Body of pancreas (tissue), 4 donors: ENCODE measurements at regions not wholly inside any gene's neighbourhood (a gene's known extent, or its start where the extent isn't known, plus 50 kb on each side); places are given as distances from the start of the nearest gene placed in this dataset.

Experiments
- ATAC-seq: fragments of 150-250 bp; one replicate; pipeline ENCODE4 v1.9.1; 2016
- DNase-seq, 4 donors: peaks; one replicate each; pipeline ENCODE4 v3.0.0-alpha.2; 2019
- H3K27ac ChIP-seq, 4 donors: fragments of 200-600 bp; sonication (generic); 1 replicate in 3 of 4; 2 replicates in 1 of 4; pipeline versions ENCODE4 v1.5.1 to v1.6.1; 2016 to 2019; ENCODE audit warnings: mild to moderate bottlenecking in 1 of 4, mixed read lengths in 1 of 4, moderate library complexity in 1 of 4
- H3K27me3 ChIP-seq, 2 donors: fragments of 200-600 bp; sonication (generic); one replicate each; pipeline ENCODE4 v1.6.0; 2016; ENCODE audit warnings: mild to moderate bottlenecking in 1 of 2
- H3K36me3 ChIP-seq, 2 donors: fragments of 200-600 bp; sonication (generic); replicated peaks in 1 of 2; 2 replicates each; pipeline ENCODE4 v1.5.1; 2016; ENCODE audit warnings: low read depth in 2 of 2; ENCODE audit not compliant: insufficient read depth in 1 of 2
- H3K4me1 ChIP-seq: fragments of 200-600 bp; sonication (generic); one replicate; pipeline ENCODE4 v1.6.0; 2016
- H3K4me3 ChIP-seq, 2 donors: fragments of 200-600 bp; sonication (generic); 1 replicate in 1 of 2; 2 replicates in 1 of 2; pipeline ENCODE4 v1.5.1; 2016 to 2019
- H3K9me3 ChIP-seq, 3 donors: fragments of 200-600 bp; sonication (generic); 1 replicate in 2 of 3; 2 replicates in 1 of 3; pipeline ENCODE4 v1.5.1; 2016
- POLR2A ChIP-seq, 3 donors: fragments of 450-650 bp; IDR thresholded peaks; one replicate each; pipeline ENCODE4 v1.6.1; 2016; ENCODE audit warnings: antibody characterized with exemption in 3 of 3, mild to moderate bottlenecking in 2 of 3
- WGBS, 2 donors: methylation state at CpG; one replicate each; pipeline ENCODE4 v1.1.5; 2017; 5-methylcytosine and 5-hydroxymethylcytosine counted together
- intact Hi-C: fragments of 100-400 bp; cut with DNase I; formaldehyde crosslinking; loops from one replicate; pipeline ENCODE4 v1.15.1; 2023
- TF ChIP-seq, protein P1 (sequence below), 7 experiments: fragments of 450-650 bp in 4 of 7; fragments of 200-600 bp in 3 of 7; sonication (generic) in 3 of 7; IDR thresholded peaks; one replicate each; pipeline ENCODE4 v1.5.1; 2016 to 2019; ENCODE audit warnings: antibody characterized with exemption in 7 of 7

DNA sequence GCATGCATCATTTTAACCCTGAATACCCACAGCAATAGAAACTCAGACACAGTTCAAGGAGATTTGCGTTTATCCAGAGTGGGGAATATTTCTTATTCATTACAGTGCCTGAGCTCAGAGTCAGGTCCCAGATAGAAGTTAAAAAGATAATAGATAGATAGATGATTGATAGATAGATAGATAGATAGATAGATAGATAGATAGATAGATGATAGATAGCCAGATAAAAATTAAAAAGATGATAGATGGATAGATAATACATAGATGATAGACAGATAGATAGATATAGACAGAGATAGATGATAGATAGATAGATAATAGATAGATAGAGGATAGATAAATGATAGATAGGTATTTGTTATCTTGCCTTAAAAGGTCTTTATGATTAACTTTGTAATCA is 184.7 kb downstream of the MYLK4 start:
- 82 to 89% methylated on average over 1 of the region's 1 CpG for WGBS, 2 donors
- Histone ChIP-seq H3K27me3 (no peaks in the 10 kb centered on the region), H3K4me3 (no peak overlapping the region), H3K4me1 (no peaks in the 10 kb centered on the region), H3K27ac (no peak overlapping the region), H3K9me3 (peaks cover 0 to 3% (median 0%) of the 10 kb centered on the region in 3 donors), H3K36me3 (no peaks in the 10 kb centered on the region)
- intact Hi-C loops = no loop called here
- no peak for ATAC-seq
- TF ChIP-seq POLR2A (IDR thresholded peaks at IDR 0.05) = no peak
- TF ChIP-seq, protein P1, sequence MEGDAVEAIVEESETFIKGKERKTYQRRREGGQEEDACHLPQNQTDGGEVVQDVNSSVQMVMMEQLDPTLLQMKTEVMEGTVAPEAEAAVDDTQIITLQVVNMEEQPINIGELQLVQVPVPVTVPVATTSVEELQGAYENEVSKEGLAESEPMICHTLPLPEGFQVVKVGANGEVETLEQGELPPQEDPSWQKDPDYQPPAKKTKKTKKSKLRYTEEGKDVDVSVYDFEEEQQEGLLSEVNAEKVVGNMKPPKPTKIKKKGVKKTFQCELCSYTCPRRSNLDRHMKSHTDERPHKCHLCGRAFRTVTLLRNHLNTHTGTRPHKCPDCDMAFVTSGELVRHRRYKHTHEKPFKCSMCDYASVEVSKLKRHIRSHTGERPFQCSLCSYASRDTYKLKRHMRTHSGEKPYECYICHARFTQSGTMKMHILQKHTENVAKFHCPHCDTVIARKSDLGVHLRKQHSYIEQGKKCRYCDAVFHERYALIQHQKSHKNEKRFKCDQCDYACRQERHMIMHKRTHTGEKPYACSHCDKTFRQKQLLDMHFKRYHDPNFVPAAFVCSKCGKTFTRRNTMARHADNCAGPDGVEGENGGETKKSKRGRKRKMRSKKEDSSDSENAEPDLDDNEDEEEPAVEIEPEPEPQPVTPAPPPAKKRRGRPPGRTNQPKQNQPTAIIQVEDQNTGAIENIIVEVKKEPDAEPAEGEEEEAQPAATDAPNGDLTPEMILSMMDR (IDR thresholded peaks at IDR 0.05) = no peak
- no peak for DNase-seq

DNA sequence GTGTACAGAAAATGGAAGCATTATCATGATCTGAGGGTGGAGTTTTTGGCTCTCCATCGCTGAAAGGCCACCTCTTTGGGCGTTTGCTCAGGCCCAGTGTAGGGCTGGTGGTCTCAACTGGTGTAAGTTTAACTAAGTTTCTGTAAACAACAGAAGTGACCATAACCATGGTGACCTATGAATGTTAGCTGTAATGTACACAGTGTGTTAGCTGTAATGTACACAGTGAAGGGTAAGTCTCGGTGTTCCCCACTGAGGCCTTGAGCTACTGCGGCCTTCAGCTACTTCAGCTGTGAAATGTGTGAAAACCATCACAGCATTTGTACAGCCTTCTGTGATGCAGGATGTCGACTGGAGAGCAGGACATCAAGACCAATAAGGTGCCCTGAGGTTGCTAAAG is 185.2 kb downstream of the MYLK4 start:
- intact Hi-C loops = no loop called here
- DNase-seq = no peak

DNA sequence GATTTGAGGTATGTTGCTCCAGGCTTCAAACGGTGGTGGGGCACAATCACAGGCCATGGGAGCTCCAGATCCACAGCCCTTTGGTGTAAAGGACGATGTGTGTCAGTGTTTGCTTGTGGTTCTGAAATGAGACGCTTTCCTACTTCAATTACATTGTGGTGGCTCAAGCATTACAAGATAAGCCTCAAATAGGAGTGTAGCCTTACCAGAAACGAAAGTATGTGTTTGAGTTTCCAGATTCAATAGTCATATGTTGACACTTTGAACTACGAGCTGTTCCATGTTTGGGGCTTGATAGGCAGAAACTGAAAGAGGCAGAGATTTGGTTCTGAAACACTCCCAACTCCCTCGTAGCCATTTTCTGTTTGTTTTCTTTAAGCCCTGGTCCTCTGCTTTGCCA is 187.1 kb downstream of the MYLK4 start:
- intact Hi-C loops = no loop called here
- TF ChIP-seq, protein P1 (IDR thresholded peaks at IDR 0.05) = no peak
- TF ChIP-seq POLR2A (IDR thresholded peaks at IDR 0.05) = no peak
- no peaks in the 10 kb centered on the region for H3K36me3 ChIP-seq
- no peaks in the 10 kb centered on the region for H3K9me3 ChIP-seq
- no peaks in the 10 kb centered on the region for H3K4me1 ChIP-seq
- no peak for ATAC-seq
- 30 to 46% methylated on average over 6 of the region's 6 CpGs for WGBS, 2 donors
- no peak overlapping the region for H3K4me3 ChIP-seq
- no peak for DNase-seq
- H3K27ac ChIP-seq = no peak overlapping the region
- no peaks in the 10 kb centered on the region for H3K27me3 ChIP-seq

More for the DNA sequence above, 185.2 kb downstream of the MYLK4 start:
- H3K9me3 ChIP-seq = peaks cover 0 to 3% (median 0%) of the 10 kb centered on the region in 3 donors
- H3K27ac ChIP-seq = no peak overlapping the region
- ATAC-seq = no peak
- no peaks in the 10 kb centered on the region for H3K4me1 ChIP-seq
- TF ChIP-seq POLR2A (IDR thresholded peaks at IDR 0.05) = no peak
- TF ChIP-seq, protein P1 (IDR thresholded peaks at IDR 0.05) = no peak
- H3K4me3 ChIP-seq = no peak overlapping the region
- WGBS, 2 donors = 72 to 73% methylated on average over 5 of the region's 5 CpGs
- H3K27me3 ChIP-seq = no peaks in the 10 kb centered on the region
- no peaks in the 10 kb centered on the region for H3K36me3 ChIP-seq

DNA sequence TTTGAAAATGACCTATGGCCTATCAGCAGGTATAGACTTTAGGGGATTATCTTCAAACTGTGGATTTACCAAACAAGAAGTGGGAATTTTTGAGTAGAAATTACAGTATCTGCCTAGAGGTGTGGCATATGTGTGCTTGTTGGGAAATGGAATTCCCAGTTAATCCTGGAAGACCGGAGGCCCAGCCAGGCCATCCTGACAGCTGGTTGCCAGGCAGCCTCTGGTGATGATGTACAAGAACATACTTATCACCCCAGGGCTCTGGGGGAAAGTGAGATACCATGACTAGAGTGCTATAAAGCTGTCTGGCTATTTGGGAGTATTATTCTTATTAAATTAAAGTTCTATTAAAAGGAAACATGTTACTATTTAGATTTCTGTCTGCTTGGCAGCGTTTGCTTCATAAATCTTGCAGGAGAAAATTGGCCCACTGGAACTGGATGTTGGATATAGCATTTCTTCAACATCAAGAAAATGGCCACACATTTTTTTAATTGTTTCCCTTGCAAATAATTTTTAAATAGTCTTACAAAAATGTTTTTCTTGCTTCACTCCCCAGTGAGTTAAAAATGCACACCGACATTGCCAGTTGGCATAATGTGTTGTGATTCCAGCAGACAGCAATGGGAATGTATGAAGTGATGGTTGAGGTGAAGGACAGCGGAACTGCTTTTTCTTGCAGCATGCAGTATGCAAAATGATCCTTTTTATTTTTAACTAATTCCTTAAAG is 187.8 kb downstream of the MYLK4 start:
- ATAC-seq = no peak
- no peaks in the 10 kb centered on the region for H3K36me3 ChIP-seq
- intact Hi-C loops = no loop called here
- H3K27ac ChIP-seq = no peak overlapping the region
- TF ChIP-seq, protein P1 (IDR thresholded peaks at IDR 0.05) = no peak
- no peak for TF ChIP-seq POLR2A (IDR thresholded peaks at IDR 0.05)
- no peak for DNase-seq
- H3K9me3 ChIP-seq = no peaks in the 10 kb centered on the region
- 84 to 87% methylated on average over 4 of the region's 4 CpGs for WGBS, 2 donors
- H3K27me3 ChIP-seq = no peaks in the 10 kb centered on the region
- no peaks in the 10 kb centered on the region for H3K4me1 ChIP-seq
- no peak overlapping the region for H3K4me3 ChIP-seq
